H1 (cell line): ENCODE measurements at regions not wholly inside any gene's neighbourhood (a gene's known extent, or its start where the extent isn't known, plus 50 kb on each side); places are given as distances from the start of the nearest gene placed in this dataset.

Source experiments
- CTCF ChIA-PET: fragments of 300-600 bp; sonication (Branson Sonifier 250); formaldehyde crosslinking; loops from one replicate; lab custom pipeline; 2021; ENCODE audit not compliant: partially characterized antibody; lab: Charles Lee
- POLR2A ChIA-PET: fragments of 300-600 bp; sonication (Branson Sonifier 250); formaldehyde crosslinking; loops from one replicate; lab custom pipeline; 2021; ENCODE audit warnings: inconsistent platforms; ENCODE audit not compliant: partially characterized antibody; lab: Charles Lee
- DNase-seq, 2 experiments: peaks; one replicate each; pipeline versions ENCODE4 v3.0.0 to v3.0.0-alpha.2; 2010 to 2022; ENCODE audit warnings: low spot score in 2 of 2, low read depth in 1 of 2, mixed read lengths in 1 of 2
- FAIRE-seq: peaks from 2 replicates; lab custom pipeline; 2011; peaks lifted over from hg19 to GRCh38; lab: Jason Lieb, UNC
- H2AFZ ChIP-seq: 2 replicates; pipeline ENCODE4 v1.8.1; 2012; ENCODE audit warnings: low read length, inconsistent platforms
- H2AK5ac ChIP-seq: 2 replicates; pipeline ENCODE4 v1.6.1; 2013; ENCODE audit warnings: low read depth, low read length
- H2BK120ac ChIP-seq: replicated peaks from 2 replicates; pipeline ENCODE3; 2013; ENCODE audit warnings: low read depth, low read length, inconsistent platforms
- H2BK12ac ChIP-seq: 2 replicates; pipeline ENCODE4 v1.6.1; 2013; ENCODE audit warnings: low read depth, low read length
- H2BK15ac ChIP-seq: 2 replicates; pipeline ENCODE4 v1.6.1; 2013; ENCODE audit warnings: low read length
- H2BK20ac ChIP-seq: 2 replicates; pipeline ENCODE4 v1.6.1; 2013; ENCODE audit warnings: low read length
- H2BK5ac ChIP-seq: 2 replicates; pipeline ENCODE4 v1.6.1; 2013; ENCODE audit warnings: low read depth, low read length
- H3K14ac ChIP-seq: 2 replicates; pipeline ENCODE4 v1.6.1; 2013; ENCODE audit warnings: inconsistent platforms; ENCODE audit not compliant: insufficient read length
- H3K18ac ChIP-seq: 2 replicates; pipeline ENCODE4 v1.6.1; 2013; ENCODE audit warnings: low read length; ENCODE audit errors: extremely low read depth
- H3K23ac ChIP-seq: 2 replicates; pipeline ENCODE4 v1.6.1; 2013; ENCODE audit warnings: inconsistent platforms; ENCODE audit not compliant: insufficient read length
- H3K23me2 ChIP-seq: 2 replicates; pipeline ENCODE4 v1.6.1; 2013; ENCODE audit warnings: low read depth, low read length
- H3K27ac ChIP-seq: 2 replicates; pipeline ENCODE4 v1.6.1; 2011; ENCODE audit warnings: low read depth, low read length, inconsistent platforms
- H3K27me3 ChIP-seq, 4 experiments: replicated peaks in 1 of 4; 1 replicate in 1 of 4; 2 replicates in 3 of 4; pipeline versions ENCODE4 v1.6.1 to v1.8.1; 2011 to 2013; ENCODE audit warnings: low read length in 3 of 4, mild to moderate bottlenecking in 3 of 4, inconsistent platforms in 2 of 4, mixed read lengths in 2 of 4, moderate library complexity in 1 of 4; ENCODE audit not compliant: control insufficient read depth in 3 of 4, insufficient read depth in 3 of 4; ENCODE audit errors: extremely low read depth in 1 of 4
- H3K36me3 ChIP-seq, 4 experiments: 2 replicates each; pipeline versions ENCODE4 v1.6.1 to v1.8.1; 2011 to 2013; ENCODE audit warnings: mild to moderate bottlenecking in 4 of 4, low read length in 3 of 4, moderate library complexity in 2 of 4, control low read depth in 1 of 4, inconsistent platforms in 1 of 4; ENCODE audit not compliant: insufficient read depth in 4 of 4, control insufficient read depth in 2 of 4
- H3K4ac ChIP-seq: replicated peaks from 2 replicates; pipeline ENCODE3; 2013; ENCODE audit warnings: low read length, low read depth, mixed read lengths, inconsistent platforms; ENCODE audit not compliant: insufficient read length
- H3K4me1 ChIP-seq, 4 experiments: replicated peaks in 1 of 4; 1 replicate in 1 of 4; 2 replicates in 3 of 4; pipeline versions ENCODE4 v1.6.1 to v1.8.1; 2011 to 2013; ENCODE audit warnings: low read length in 3 of 4, inconsistent platforms in 2 of 4, mixed read lengths in 1 of 4; ENCODE audit not compliant: insufficient read depth in 4 of 4, control insufficient read depth in 3 of 4
- H3K4me2 ChIP-seq, 2 experiments: 2 replicates each; pipeline versions ENCODE4 v1.6.1 to v1.8.1; 2011 to 2013; ENCODE audit warnings: low read depth in 2 of 2, low read length in 2 of 2, control low read depth in 1 of 2, inconsistent platforms in 1 of 2, mild to moderate bottlenecking in 1 of 2; ENCODE audit not compliant: insufficient read depth in 1 of 2
- H3K4me3 ChIP-seq, 4 experiments: fragments of 200-600, 300-600 bp in 1 of 4; sonication (generic), shearing (Covaris generic), sonication (Bioruptor Twin) in 1 of 4; 2 replicates each; pipeline versions ENCODE4 v1.5.1 to v1.8.1; 2011 to 2016; ENCODE audit warnings: low read length in 4 of 4, low read depth in 3 of 4, control low read depth in 2 of 4, inconsistent platforms in 2 of 4, mild to moderate bottlenecking in 2 of 4, mixed read lengths in 1 of 4, moderate library complexity in 1 of 4; ENCODE audit not compliant: insufficient read depth in 2 of 4; ENCODE audit errors: extremely low read depth in 1 of 4
- H3K56ac ChIP-seq: replicated peaks from 2 replicates; pipeline ENCODE3; 2013; ENCODE audit warnings: low read depth, mild to moderate bottlenecking, mixed read lengths, low read length, inconsistent platforms; ENCODE audit not compliant: insufficient read length
- H3K79me1 ChIP-seq: 2 replicates; pipeline ENCODE4 v1.6.1; 2013; ENCODE audit warnings: low read depth, low read length, control low read depth
- H3K79me2 ChIP-seq, 2 experiments: 2 replicates each; pipeline versions ENCODE4 v1.6.1 to v1.8.1; 2012 to 2013; ENCODE audit warnings: low read length in 2 of 2, mild to moderate bottlenecking in 2 of 2, inconsistent platforms in 1 of 2; ENCODE audit not compliant: insufficient read depth in 2 of 2, control insufficient read depth in 1 of 2
- H3K9ac ChIP-seq, 4 experiments: replicated peaks in 1 of 4; 1 replicate in 1 of 4; 2 replicates in 3 of 4; pipeline versions ENCODE4 v1.6.1 to v1.8.1; 2011 to 2013; ENCODE audit warnings: low read depth in 3 of 4, low read length in 3 of 4, control low read depth in 2 of 4, mild to moderate bottlenecking in 2 of 4, moderate library complexity in 2 of 4, inconsistent platforms in 1 of 4; ENCODE audit errors: extremely low read depth in 1 of 4
- H3K9me3 ChIP-seq, 2 experiments: 2 replicates each; pipeline versions ENCODE4 v1.6.1 to v1.8.1; 2012 to 2013; ENCODE audit warnings: mild to moderate bottlenecking in 2 of 2, moderate library complexity in 2 of 2, control low read depth in 1 of 2, inconsistent platforms in 1 of 2, low read depth in 1 of 2, low read length in 1 of 2, mixed read lengths in 1 of 2; ENCODE audit not compliant: insufficient read depth in 2 of 2
- H4K20me1 ChIP-seq, 2 experiments: replicated peaks in 1 of 2; 2 replicates each; pipeline versions ENCODE3 to v1.8.1; 2011 to 2013; ENCODE audit warnings: inconsistent platforms in 2 of 2, low read length in 2 of 2, mild to moderate bottlenecking in 1 of 2; ENCODE audit not compliant: insufficient read depth in 2 of 2, control insufficient read depth in 1 of 2
- H4K5ac ChIP-seq: 2 replicates; pipeline ENCODE4 v1.6.1; 2013; ENCODE audit warnings: low read length, low read depth, mixed read lengths, inconsistent platforms; ENCODE audit not compliant: insufficient read length
- H4K8ac ChIP-seq: 2 replicates; pipeline ENCODE4 v1.8.0; 2013; ENCODE audit warnings: mild to moderate bottlenecking, moderate library complexity, low read length, inconsistent platforms; ENCODE audit not compliant: insufficient read depth; ENCODE audit errors: extremely low read depth
- H4K91ac ChIP-seq: replicated peaks from 2 replicates; pipeline ENCODE3; 2013; ENCODE audit warnings: low read length, mixed read lengths, inconsistent platforms; ENCODE audit not compliant: insufficient read length
- MAX ChIP-seq: IDR thresholded peaks from 2 replicates; pipeline ENCODE4 v1.6.1; 2012; ENCODE audit warnings: inconsistent platforms
- TCF12 ChIP-seq: IDR thresholded peaks from 2 replicates; pipeline ENCODE4 v1.6.1; 2011; ENCODE audit warnings: low read depth, mild to moderate bottlenecking, low read length
- WGBS, 2 experiments: shearing (Covaris generic) in 1 of 2; methylation state at CpG; one replicate each; pipeline versions ENCODE4 v1.1.6 to v1.1.7; 2013 to 2015; ENCODE audit warnings: low lambda C conversion rate in 2 of 2, mixed read lengths in 2 of 2, inconsistent platforms in 1 of 2, low coverage in 1 of 2, missing lambda C conversion rate in 1 of 2; ENCODE audit not compliant: insufficient replicate concordance in 2 of 2, insufficient coverage in 1 of 2, insufficient read length in 1 of 2; ENCODE audit errors: extremely low coverage in 1 of 2, missing lambda C conversion rate in 1 of 2; 5-methylcytosine and 5-hydroxymethylcytosine counted together

GRCh38 chr2:43083710-43084698, 142.4 kb downstream of the ZFP36L2 start:
- no peak overlapping the region for H3K23ac ChIP-seq
- TF ChIP-seq TCF12 = no peak
- TF ChIP-seq MAX = peak; percentile 39; the same call in 1 of the 2 replicates
- peaks cover 0 to 16% (median 8%) of the 10 kb centered on the region in 4 experiments; a peak in 5 of 7 replicates for H3K4me1 ChIP-seq
- H2BK5ac ChIP-seq = no peak overlapping the region
- WGBS, 2 experiments = 73% methylated on average over 13 of the region's 13 CpGs; no CpG with 5 or more reads in 1 of the 2 experiments
- no peak overlapping the region for H4K8ac ChIP-seq
- peak overlapping the region; percentile 82; the same call in 1 of the 2 replicates for H2BK15ac ChIP-seq
- H3K14ac ChIP-seq = no peak overlapping the region
- no peak overlapping the region for H3K9ac ChIP-seq
- H3K36me3 ChIP-seq = no peaks in the 10 kb centered on the region
- H3K56ac ChIP-seq = no peak overlapping the region
- H3K23me2 ChIP-seq = 0 out of 2 replicates have a peak, but pooled peaks cover 2% of the 10 kb centered on the region
- H3K79me2 ChIP-seq = no peaks in the 10 kb centered on the region
- no peak overlapping the region for H2BK12ac ChIP-seq
- no peak overlapping the region for H4K5ac ChIP-seq
- no peak overlapping the region for H3K4me3 ChIP-seq
- FAIRE-seq (no peak), DNase-seq (no peak)
- no peak overlapping the region for H3K27ac ChIP-seq
- H3K18ac ChIP-seq = peak overlapping the region; percentile 68
- no peak overlapping the region for H3K4ac ChIP-seq
- ChIA-PET POLR2A (interaction anchor here (0.7 to 2.6 kb wide), 2 partner anchors 17 to 18 kb away, joined by 3 to 10 read pairs; no protein-coding TSS in a partner anchor), CTCF (interaction anchor here (1.0 to 1.4 kb wide), 4 partner anchors 11 to 22 kb away, joined by 3 read pairs; no protein-coding TSS in a partner anchor)
- H3K4me2 ChIP-seq = no peak overlapping the region
- H4K91ac ChIP-seq = no peak overlapping the region
- no peak overlapping the region for H2BK120ac ChIP-seq
- H2AK5ac ChIP-seq = no peak overlapping the region
- no peaks in the 10 kb centered on the region for H3K27me3 ChIP-seq
- H2AFZ ChIP-seq = peak overlapping the region; percentile 9; the same call in 1 of the 2 replicates
- peak overlapping the region; percentile 73; the same call in 1 of the 2 replicates for H2BK20ac ChIP-seq
- no peaks in the 10 kb centered on the region for H3K9me3 ChIP-seq
- no peaks in the 10 kb centered on the region for H3K79me1 ChIP-seq
- H4K20me1 ChIP-seq = no peaks in the 10 kb centered on the region
